Endometrium (tissue), 2 donors: ENCODE measurements at regions not wholly inside any gene's neighbourhood (a gene's known extent, or its start where the extent isn't known, plus 50 kb on each side); places are given as distances from the start of the nearest gene placed in this dataset.
"Not testable (repeated sequence)": the region's sequence is repeated elsewhere in the genome, so short reads cannot be mapped to it uniquely, and the experiment has no call there.

Source experiments
- FAIRE-seq: peaks from 2 replicates; lab custom pipeline; 2012; peaks lifted over from hg19 to GRCh38; lab: Jason Lieb, UNC
- donor health status: control.
- donor health status: control.

- FAIRE-seq = no peak
Observed at GRCh38 chr9:6160579-6160978, 55.0 kb upstream of the IL33 start.

DNA sequence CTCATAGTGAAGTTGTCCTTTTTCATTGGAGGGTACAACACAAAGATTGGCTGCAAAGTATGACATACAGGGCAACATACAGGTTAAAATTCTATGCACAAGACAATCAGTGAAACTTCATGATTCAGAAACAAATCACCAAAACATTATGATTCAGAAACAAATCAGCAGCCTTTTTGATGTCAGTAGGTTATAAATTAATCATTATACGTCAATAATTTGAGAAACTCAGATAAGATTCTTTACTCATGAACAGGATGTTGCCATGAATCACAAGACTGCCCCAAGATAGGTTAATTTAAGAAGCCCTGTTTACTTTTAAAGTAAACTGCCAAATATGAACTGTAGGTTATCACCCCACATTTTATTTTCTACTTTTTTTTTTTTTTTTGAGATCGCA, 62.2 kb upstream of the IL33 start:
- no peak for FAIRE-seq

GRCh38 chr9:6152788-6153187, 62.8 kb upstream of the IL33 start:
- no peak for FAIRE-seq

- no peak for FAIRE-seq
Observed at GRCh38 chr9:6150483-6150882, 65.1 kb upstream of the IL33 start.

- FAIRE-seq = no peak
Observed at GRCh38 chr9:6149315-6149714, 66.3 kb upstream of the IL33 start.

- no peak for FAIRE-seq
Observed at GRCh38 chr9:6147846-6148245, 67.8 kb upstream of the IL33 start.

DNA sequence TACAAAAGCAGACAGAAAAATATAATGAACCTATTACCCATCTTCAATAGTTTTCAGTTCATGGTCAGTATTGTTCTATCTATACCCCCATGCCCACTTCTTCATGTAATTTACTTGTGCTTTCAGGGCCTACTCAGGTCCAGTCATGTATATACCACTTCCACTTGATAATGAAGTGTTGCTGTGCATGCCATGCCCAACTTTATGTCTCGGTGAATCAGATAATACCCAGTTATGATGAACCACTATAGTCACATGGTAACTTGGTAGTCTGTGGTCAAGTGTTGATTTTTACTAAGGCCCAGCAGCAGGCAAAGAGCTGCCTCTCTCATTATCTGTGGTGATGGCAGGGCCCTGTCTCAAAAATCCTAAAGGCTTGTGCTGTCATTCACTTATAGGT, 70.7 kb upstream of the IL33 start:
- FAIRE-seq = no peak

GRCh38 chr9:6142799-6143454, 72.7 kb upstream of the IL33 start:
- FAIRE-seq = no peak

DNA sequence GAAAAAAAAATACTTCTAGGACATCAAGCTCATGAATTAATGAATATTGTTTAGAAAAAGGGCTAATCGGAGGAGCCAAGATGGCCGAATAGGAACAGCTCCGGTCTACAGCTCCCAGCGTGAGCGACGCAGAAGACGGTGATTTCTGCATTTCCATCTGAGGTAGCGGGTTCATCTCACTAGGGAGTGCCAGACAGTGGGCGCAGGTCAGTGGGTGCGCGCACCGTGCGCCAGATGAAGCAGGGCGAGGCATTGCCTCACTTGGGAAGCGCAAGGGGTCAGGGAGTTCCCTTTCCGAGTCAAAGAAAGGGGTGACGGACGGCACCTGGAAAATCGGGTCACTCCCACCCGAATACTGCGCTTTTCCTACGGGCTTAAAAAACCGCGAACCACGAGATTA, 79.8 kb upstream of the IL33 start:
- not testable (repeated sequence) for FAIRE-seq

DNA sequence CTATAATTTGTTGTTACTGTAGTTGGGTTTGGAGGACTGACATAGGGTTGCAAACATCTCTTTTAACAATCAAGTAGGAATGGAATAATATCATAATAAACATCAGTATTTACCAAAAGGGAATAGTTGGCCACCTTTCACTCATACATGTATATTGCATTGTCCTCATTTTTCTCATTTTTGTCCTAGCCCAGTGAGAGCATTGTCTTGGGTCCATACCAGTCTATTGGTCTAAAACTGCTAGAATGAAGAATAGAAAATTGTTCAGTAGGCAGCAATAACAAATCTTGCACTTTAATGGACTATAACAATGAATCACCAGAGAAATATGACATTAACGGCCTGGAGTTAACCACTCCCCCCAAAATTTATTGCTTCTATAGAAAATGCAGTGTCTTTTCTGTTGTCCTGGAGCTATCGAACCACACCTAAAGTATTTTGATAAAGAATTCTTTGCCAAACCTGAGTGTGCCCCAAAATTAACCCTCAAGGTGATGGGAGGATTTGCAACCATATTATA, 80.9 kb upstream of the IL33 start:
- no peak for FAIRE-seq

DNA sequence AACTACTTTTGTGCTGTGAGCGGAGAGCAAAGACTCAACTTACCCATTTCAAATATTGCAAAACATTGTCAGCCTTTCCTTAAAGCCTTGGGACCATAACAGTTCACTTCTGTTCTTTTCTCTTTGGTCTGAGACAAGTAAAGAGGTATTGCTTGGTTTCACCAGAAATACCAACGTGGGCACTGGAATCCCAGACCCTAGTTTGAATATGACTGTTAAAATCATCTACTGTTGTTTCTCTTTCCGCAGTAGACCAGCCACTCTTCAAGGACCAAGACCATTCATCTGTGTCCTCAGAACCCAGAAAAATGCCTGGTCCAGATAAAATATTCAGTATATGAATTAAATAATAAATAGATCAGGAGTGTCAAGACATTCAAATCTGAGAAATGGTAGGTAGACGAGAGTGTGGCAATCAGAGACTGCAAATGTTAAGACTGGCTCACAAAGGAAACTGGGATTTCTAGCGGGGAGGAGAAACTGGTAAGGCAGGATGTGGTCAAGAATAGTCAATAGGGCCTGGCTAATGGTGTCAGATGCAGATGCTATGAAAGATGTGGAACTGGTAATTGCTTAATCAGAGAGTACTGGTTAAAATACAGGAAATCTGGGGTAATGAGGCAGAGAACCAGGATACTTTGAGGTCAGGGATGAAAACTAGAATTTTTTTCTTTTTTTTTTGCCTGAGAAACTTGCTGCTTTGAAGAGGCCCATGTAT, 82.1 kb upstream of the IL33 start:
- FAIRE-seq = no peak

GRCh38 chr9:6132650-6133049, 83.0 kb upstream of the IL33 start:
- no peak for FAIRE-seq

GRCh38 chr9:6128030-6128429, 87.6 kb upstream of the IL33 start:
- FAIRE-seq = no peak

GRCh38 chr9:6126377-6126776, 89.2 kb upstream of the IL33 start:
- FAIRE-seq = no peak

DNA sequence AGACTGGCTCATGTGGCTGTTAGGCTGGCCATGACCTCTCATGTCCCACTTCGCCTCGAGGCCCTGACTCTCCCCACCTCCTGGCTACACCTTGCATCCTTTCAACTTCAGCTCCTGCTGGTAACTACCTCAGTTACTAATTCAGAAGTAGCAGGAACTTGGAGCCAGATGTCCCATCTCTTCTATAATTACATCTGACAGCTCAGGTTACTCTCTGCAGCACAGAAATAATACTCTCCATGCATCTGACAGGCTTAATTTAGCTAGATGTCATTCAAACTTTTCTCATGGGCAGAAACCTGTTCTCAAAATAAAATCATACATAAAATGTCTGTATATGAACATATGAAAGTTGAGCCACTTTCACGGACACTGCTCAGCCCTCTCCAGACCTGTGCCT, 92.2 kb upstream of the IL33 start:
- FAIRE-seq = no peak

DNA sequence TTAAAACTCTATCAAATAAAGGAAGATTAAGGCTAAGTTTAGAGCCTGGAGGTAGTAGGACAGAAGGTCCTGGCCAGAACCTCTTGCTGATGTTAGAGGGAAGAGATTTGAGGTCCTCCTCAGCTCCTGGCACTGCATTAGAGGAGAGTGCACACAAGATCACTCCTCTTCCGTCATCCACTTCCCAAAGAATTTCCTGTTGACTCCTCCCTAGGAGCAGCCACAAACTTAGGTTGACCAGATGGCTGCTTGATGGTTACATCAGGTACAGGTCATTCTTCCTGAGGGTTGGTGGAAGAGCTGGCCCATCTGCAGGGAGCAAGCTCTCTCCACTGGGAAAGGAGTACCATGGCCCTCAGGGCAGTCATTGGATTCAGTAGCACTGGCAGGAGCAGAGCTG, 93.9 kb upstream of the IL33 start:
- no peak for FAIRE-seq

DNA sequence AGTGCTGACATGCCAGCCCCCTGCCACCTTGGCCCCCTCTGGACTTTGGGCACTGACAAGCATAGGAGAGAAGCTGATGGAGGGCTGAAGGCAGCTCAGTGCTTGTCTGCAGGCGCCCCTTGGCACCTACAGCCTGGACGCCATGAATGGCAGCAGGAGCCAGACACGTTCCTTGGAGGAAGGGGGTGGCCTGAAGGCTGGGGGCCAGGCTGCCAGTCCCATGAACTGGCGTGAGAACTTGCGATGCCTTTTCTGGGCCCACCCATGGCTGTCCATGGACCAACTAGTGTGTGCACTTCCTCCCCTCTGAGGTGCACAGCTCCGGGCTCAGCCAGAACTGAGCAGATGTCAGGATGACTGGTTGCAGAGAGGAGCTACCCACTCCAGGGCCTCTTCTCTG, 99.0 kb upstream of the RANBP6 start:
- no peak for FAIRE-seq

DNA sequence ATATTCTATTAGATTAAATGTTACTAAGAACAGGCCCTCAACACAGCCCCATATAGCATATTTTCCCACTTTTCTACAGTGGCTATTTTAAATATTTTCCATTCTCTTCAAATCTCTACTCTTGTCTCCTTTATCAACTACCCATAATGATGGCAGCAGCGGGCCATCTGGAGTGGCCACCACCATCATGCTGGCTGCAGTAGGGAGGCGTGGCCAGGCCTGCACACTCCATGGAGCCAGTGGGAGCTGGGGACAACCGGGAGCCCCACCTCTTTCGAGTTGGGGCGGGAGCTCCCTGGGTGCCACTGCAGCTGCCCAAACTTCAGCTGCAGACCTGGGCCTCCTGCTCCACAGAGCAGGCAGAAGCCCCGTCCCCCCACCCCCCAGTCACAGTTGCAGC, 98.4 kb upstream of the RANBP6 start:
- no peak for FAIRE-seq

GRCh38 chr9:6113312-6113711, 97.9 kb upstream of the RANBP6 start:
- no peak for FAIRE-seq

DNA sequence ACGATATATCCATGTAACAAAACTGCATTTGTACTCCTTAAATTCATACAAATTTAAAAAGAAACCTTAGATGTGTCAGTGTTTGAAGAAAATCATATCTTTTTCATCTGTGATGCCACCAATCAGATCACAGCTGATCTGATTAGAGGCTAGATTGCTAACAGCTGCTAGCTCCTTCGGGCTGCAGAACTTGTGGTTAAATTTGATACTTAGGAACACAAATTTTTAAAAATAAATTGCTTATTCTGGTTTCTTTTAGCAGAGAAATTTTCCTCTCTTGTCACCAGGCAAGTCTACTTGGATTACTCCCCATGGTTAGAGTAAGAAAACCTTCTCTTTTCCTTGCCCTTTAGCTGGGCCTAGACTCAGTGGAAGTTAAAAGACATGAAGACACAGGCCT, 94.6 kb upstream of the RANBP6 start:
- FAIRE-seq = no peak

DNA sequence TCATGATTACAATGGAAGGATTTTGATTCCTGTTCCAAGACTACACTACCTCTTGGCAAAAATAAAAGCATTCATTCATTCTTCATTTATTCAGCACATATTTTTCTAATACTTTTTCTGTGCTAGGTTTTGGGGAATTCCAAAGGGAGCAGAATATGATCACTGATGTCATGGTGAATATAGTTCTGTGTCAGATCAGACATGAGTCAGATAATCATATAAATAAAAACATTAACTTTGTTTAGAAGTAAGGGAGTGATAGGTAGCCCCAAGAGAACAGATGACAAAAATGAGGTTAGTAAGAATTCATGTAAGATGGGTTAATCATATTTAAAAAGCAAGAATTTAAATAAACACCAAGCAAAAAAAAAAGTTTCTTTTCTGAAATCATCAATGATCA, 94.1 kb upstream of the RANBP6 start:
- FAIRE-seq = no peak

DNA sequence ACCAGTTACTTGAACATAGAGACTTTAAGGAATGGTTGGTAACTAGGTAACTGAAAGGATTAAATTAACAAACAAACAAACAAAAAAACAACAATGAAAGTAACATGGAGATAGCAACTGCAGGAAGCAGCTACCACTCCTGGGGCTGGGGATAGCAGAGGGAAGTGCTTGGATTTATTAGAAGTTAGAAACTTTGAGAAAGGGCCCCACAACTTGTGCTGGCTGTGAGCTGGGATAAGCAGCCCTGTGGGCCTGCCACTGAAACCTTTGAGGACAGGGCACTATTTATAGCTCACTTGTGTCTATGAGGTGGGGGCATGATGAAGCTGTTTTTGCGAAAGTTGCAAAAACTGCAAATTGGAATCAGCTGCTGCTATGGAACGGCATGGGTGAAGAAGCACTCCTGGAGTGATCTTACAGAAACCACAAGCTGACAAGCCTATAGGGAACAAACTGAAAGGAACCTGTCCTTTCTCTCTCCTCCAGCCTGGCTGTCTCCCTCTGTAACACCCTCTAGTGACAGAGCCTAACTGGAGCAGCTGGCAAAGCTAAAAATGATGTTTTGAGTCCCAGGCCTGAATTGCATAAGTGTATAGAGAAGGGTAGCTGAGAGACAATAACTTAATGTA, 91.4 kb upstream of the RANBP6 start:
- no peak for FAIRE-seq

DNA sequence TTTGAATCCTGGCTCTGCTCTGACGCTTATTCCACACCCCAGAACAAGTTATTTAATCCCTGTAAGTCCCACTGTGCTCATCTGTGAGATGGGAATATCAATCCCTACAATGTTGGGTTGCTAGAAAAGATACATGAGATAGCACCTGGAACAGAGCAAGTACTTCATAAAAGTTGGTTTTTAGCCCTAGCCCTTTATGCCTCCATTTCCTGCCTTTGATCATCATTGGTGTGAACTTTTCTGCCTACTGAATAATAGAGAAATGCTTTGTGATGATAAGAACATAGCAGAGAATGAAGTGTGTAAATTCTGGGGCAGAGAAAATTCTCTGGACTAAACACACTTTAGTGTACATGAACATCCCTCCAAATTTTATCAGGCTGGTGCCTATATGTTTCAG, 90.3 kb upstream of the RANBP6 start:
- no peak for FAIRE-seq

DNA sequence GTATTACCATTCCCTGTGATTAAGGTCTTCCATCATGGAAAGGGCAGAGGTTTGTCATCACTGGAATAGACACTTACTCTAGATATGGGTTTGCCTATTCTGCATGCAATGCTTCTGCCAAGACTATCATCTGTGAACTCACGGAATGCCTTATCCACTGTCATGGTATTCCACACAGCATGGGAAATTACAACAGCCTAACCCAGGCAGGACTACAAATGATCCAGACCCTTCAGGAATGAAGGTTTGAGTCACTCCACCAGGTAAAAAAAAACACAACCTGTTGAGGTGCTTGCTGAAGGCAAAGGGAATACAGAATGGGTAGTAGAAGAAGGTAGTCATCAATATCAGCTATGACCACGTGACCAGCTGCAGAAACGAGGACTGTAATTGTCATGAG, 89.0 kb upstream of the RANBP6 start:
- not testable (repeated sequence) for FAIRE-seq
